NCI-H1105 (cell line): ENCODE measurements at regions not wholly inside any gene's neighbourhood (a gene's known extent, or its start where the extent isn't known, plus 50 kb on each side); places are given as distances from the start of the nearest gene placed in this dataset.

Experiments used
- DNase-seq: peaks from one replicate; lab custom pipeline; 2025; lab: John Stamatoyannopoulos, UW

DNA sequence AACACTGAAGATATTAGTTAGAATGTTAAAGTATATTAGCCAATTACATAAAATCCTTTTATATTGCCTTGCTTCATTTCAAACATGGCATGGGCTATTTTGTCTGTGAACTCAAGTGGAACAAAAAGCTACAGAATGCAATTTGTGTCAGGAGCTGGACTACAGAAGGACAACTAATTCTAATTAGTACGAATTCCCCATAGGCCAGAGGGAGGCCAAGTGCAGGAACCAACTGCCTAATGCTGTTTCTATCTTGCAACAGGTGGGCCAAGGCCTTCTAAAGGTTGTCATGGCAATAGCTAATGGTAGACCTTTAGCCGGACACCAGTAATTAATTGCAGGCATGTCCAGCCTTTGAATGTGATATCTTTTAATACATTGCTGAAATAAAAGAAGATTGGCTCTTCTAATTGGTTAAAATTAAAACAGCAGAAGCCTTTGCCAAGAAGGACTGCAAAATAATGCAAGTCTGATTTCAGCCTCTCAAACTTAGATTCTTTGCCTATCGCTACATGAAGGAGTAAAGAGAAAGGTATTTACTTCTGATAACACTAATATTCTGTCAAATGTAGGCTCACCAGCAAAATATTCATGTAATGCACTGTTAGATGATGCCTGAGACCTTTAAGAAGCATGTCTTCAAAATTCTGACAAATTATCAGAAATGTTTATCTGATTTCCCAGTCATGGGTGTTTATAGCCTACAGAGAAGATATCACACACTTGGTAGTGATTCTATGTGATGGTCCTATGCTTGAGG lies 232.1 kb downstream of the LMO4 start:
- DNase-seq, result no peak

DNA sequence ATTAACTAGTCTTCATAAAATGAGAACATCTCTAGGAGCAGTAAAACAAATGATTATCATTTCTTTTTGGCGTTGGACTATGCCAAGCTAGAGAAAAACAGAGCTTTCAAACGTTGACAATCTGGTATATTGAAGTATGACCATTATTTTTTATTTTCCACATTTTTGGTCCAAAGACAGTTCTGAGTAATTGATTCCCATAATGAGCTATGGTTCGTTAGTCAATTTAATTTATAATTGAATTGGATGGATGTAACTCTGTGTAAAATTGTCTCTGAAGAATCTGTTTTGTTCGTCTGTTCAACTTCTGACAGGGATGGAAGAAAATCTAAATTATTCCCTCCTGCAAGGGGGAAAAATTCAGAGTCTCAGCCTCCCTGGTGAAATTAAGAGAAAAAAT lies 234.5 kb downstream of the LMO4 start:
- DNase-seq, result no peak

DNA sequence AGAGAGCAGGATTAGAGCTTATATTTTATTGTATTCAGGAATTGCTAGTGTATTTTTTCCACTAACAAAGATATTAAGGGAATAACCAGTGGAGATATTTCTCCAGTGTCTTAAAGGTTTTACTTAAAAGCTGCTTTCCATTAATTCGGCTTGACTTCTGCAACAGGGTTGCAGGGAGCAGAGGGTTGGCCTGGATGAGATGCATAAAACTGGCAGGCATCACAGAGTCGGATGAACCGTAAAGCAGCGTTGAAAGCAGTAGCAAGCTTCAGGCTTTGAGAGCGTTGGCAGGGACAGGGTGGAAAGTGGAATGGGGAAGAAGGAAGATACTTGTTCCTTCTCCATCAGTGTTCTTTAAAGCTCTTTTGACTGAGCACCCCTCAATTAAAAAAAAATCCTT lies 237.2 kb downstream of the LMO4 start:
- DNase-seq, result no peak

- no peak for DNase-seq
Observed at GRCh38 chr1:87568005-87568404, 239.3 kb downstream of the LMO4 start.

- DNase-seq, result no peak
Observed at GRCh38 chr1:87568911-87569310, 240.2 kb downstream of the LMO4 start.

DNA sequence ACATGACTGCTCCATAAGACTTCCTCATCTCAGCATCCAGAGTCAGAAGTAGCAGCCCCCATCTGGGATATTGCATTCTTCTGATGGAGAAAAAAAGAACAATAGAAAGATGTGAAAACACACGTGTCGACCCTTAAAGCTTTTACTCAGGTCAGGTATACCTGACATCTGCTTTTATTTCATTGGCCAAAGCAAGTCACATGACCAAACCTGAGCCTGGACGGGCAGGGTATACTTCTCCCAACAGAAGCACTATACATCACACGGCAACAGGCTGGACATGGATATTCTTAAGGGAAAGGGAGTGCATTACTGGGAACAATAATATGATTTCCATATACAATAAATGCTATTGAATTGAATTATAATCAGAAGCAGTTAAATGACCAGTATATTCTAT lies 243.3 kb downstream of the LMO4 start:
- no peak for DNase-seq

DNA sequence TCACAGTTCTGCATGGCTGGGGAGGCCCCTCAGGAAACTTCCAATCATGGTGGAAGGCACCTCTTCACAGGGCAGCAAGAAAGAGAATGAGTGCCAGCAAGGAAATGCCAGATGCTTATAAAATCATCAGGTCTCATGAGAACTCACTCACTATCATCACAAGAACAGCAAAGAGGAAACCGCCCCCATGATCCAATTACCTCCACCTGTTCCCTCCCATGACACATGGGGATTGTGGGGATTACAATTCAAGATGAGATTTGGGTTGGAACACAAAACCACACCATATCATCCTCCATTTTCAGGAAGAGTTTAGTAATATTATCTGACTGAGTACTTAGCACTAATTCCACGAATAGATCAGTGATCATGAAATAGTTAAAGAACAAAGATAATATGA lies 244.2 kb downstream of the LMO4 start:
- DNase-seq, result no peak

DNA sequence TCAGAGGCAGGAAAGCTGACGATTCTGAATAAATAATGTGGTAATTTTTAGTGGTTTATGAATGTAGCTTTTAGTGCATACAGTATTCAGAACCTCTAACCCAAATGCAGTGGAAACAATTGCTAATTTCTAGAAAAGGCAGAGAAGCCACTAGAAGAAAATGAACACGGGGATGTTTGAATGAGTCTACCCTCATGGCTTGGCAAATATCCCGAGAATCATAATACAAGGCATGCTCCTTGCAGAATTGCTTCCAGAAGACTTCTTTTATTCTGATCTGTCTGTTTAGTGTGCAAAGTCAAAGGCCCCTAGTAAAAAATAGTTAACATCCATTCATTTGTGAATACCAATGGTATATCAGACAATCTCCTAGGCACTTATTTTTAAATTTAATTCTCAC lies 246.8 kb downstream of the LMO4 start:
- no peak for DNase-seq

GRCh38 chr1:87578464-87578863 lies 249.8 kb downstream of the LMO4 start:
- no peak for DNase-seq

GRCh38 chr1:87583459-87583858 lies 254.8 kb downstream of the LMO4 start:
- no peak for DNase-seq

- no peak for DNase-seq
Observed at GRCh38 chr1:87584586-87584985, 255.9 kb downstream of the LMO4 start.

- DNase-seq, result no peak
Observed at GRCh38 chr1:87586501-87586900, 257.8 kb downstream of the LMO4 start.

DNA sequence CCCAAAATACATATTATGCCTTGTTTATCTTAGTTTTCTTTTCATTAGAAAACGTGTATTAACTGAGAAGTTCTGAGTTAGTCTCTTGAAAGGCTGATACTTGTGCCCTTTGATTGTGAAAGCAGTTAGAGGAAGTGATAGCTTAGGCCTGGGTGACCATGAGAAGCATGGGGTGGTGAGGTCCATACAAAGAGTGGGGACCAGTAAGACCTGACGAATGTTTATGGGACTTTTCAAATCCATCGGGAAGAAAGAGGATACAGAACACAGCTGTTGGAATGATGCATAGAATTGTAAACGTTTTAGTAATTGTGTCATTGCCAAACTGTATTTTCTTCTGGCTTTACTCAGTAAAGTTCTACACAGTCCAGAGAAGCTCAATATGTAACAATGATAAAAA lies 259.8 kb downstream of the LMO4 start:
- no peak for DNase-seq

DNA sequence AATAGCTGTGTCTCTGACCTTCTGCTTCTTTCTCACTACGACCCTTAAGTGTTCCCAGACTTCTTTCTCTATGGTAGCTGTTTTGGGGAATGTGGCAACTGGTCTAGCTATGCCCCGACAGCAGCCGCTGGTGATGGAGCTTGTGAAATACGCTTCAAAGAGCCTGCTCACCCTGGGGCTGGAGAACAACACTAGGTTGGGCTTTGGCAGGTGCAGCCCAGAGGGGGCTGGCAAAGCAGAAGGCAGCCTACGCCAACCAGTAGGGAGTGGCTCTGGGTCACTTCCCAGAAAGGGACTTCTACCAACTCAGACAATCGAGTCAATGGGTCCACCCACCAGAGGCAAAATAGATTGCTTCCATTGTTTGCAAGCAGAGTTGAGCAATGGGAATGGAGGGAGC lies 262.8 kb downstream of the LMO4 start:
- no peak for DNase-seq

GRCh38 chr1:87592156-87592555 lies 263.5 kb downstream of the LMO4 start:
- DNase-seq, result no peak

DNA sequence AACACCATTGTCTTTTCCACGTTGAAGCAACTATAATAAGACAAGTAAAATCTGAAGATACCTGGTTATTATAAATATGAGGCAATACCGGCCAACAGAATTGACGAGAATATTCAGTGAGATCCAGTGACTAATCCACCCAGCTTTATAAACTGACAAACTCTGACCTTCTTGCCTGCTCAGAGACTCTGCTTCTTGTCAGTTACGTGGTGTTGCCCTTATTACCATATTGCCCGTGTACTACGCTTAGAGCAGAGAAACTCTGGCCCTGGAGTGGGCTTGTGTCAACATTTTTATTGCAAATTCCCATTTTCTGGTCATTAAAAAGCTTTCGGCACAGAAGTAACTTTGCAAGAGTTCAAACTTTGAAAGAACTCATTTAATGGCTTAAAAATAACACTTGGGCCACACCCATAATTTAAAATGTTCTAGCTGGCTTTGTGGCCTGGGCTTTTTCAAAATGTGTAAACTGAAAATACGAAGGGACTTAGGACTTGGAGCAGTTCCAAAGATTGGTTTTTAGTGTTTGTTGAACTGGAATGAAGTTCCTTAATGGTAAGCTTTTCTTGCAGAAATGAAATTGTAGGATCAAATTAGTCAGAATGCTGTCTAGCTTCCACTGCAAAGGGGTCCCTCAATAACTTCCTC lies 266.2 kb downstream of the LMO4 start:
- no peak for DNase-seq

- no peak for DNase-seq
Observed at GRCh38 chr1:87595384-87595781, 266.7 kb downstream of the LMO4 start.

GRCh38 chr1:87598429-87598828 lies 269.7 kb downstream of the LMO4 start:
- DNase-seq, result no peak

- DNase-seq, result no peak
Observed at GRCh38 chr1:87599569-87599968, 270.9 kb downstream of the LMO4 start.

DNA sequence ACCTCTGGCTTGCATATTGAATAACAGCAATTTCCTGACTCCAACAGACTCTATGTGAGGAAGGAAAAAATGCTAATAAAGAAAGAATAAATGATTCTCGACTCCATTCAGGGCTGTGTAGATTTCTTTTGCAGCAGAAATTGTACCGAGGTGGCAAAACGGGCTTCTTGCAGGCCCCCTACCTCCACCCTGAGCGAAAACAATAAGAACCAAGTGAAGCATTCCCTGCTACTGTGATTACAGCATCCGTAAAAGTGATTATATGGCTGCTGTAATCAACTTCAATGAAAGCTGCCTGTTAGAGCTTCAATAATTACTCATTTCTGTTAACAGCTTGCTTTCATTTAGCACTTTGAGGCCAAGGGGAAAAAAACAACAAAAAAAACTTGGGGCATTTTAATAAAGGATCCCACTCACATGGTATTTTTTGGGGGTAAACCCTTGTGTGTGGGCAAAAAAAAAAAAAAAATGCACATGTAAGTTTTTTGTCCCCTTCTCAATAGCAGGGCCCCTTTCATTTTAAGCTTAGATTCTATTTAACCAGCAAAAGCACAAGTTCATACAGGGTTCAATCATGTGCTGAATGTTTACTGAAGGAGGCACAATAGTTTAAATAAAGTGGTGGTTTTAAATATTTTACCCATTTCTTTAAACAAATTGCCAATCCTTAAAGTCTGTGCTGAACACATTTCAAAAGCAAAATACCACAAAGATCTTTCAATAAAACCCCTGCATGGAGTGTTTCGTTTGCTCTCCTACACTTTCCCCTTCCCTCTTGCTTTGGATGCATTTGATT lies 271.6 kb downstream of the LMO4 start:
- DNase-seq, result no peak

GRCh38 chr1:87600854-87601253 lies 272.2 kb downstream of the LMO4 start:
- no peak for DNase-seq

GRCh38 chr1:87603626-87604025 lies 274.9 kb downstream of the LMO4 start:
- DNase-seq, result no peak

DNA sequence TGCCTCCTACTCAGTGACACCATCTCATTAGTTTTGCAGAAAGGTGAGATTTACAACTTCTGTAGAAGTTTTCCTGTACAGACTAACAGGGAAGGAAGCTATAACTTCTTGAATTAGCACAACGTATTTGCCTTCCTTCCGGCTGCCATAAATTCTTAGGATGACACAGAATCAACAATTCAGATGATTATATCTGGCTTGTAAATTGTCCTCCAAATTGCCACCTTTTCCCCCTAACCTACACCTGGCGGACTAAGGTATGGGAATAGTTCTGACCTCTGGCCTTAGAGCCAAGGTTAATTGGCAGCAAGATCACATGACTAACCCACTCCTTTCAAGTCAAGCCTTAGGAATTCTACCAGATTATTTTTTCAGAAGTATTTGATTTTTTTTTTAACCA lies 284.3 kb downstream of the LMO4 start:
- no peak for DNase-seq
